BE2C (cell line): ENCODE measurements at regions not wholly inside any gene's neighbourhood (a gene's known extent, or its start where the extent isn't known, plus 50 kb on each side); places are given as distances from the start of the nearest gene placed in this dataset.

Source experiments
- DNase-seq: peaks from one replicate; pipeline ENCODE4 v3.0.0-alpha.2; 2020
- H3K27me3 ChIP-seq: fragments of 250-450 bp; sonication (Bioruptor Pico); 2 replicates; pipeline ENCODE4 v1.5.1; 2020; ENCODE audit warnings: mild to moderate bottlenecking
- H3K36me3 ChIP-seq: fragments of 250-450 bp; sonication (Bioruptor Pico); 2 replicates; pipeline ENCODE4 v1.5.1; 2020; ENCODE audit warnings: mild to moderate bottlenecking
- H3K4me1 ChIP-seq: fragments of 250-450 bp; sonication (Bioruptor Pico); 2 replicates; pipeline ENCODE4 v1.5.1; 2020
- H3K4me3 ChIP-seq: 2 replicates; pipeline ENCODE4 v1.5.1; 2011; ENCODE audit warnings: low read depth, low read length
- H3K9me3 ChIP-seq: fragments of 250-450 bp; sonication (Bioruptor Pico); 2 replicates; pipeline ENCODE4 v1.5.1; 2020
- TF ChIP-seq, protein P1 (sequence below): IDR thresholded peaks from 2 replicates; pipeline ENCODE4 v1.5.1; 2012; ENCODE audit warnings: mild to moderate bottlenecking, low read depth, low read length

GRCh38 chr5:124538931-124539330 is 207.5 kb downstream of the ZNF608 start:
- DNase-seq, result no peak
- H3K4me1 ChIP-seq, result no peaks in the 10 kb centered on the region
- TF ChIP-seq, protein P1, sequence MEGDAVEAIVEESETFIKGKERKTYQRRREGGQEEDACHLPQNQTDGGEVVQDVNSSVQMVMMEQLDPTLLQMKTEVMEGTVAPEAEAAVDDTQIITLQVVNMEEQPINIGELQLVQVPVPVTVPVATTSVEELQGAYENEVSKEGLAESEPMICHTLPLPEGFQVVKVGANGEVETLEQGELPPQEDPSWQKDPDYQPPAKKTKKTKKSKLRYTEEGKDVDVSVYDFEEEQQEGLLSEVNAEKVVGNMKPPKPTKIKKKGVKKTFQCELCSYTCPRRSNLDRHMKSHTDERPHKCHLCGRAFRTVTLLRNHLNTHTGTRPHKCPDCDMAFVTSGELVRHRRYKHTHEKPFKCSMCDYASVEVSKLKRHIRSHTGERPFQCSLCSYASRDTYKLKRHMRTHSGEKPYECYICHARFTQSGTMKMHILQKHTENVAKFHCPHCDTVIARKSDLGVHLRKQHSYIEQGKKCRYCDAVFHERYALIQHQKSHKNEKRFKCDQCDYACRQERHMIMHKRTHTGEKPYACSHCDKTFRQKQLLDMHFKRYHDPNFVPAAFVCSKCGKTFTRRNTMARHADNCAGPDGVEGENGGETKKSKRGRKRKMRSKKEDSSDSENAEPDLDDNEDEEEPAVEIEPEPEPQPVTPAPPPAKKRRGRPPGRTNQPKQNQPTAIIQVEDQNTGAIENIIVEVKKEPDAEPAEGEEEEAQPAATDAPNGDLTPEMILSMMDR, result no peak
- no peak overlapping the region for H3K4me3 ChIP-seq
- H3K9me3 ChIP-seq, result no peaks in the 10 kb centered on the region
- H3K27me3 ChIP-seq, result no peaks in the 10 kb centered on the region
- no peaks in the 10 kb centered on the region for H3K36me3 ChIP-seq

GRCh38 chr5:124538191-124538590 is 208.2 kb downstream of the ZNF608 start:
- no peaks in the 10 kb centered on the region for H3K27me3 ChIP-seq
- H3K4me3 ChIP-seq, result no peak overlapping the region
- H3K4me1 ChIP-seq, result no peaks in the 10 kb centered on the region
- no peaks in the 10 kb centered on the region for H3K36me3 ChIP-seq
- DNase-seq, result no peak
- TF ChIP-seq, protein P1, result no peak
- no peaks in the 10 kb centered on the region for H3K9me3 ChIP-seq

- Histone ChIP-seq H3K9me3 (no peaks in the 10 kb centered on the region), H3K27me3 (no peaks in the 10 kb centered on the region), H3K36me3 (no peaks in the 10 kb centered on the region), H3K4me3 (no peak overlapping the region), H3K4me1 (no peaks in the 10 kb centered on the region)
- TF ChIP-seq, protein P1, result no peak
- DNase-seq, result no peak
Observed at GRCh38 chr5:124537522-124537921, 208.9 kb downstream of the ZNF608 start.

GRCh38 chr5:124537107-124537506 is 209.3 kb downstream of the ZNF608 start:
- H3K4me3 ChIP-seq, result no peak overlapping the region
- no peaks in the 10 kb centered on the region for H3K9me3 ChIP-seq
- H3K27me3 ChIP-seq, result no peaks in the 10 kb centered on the region
- DNase-seq, result no peak
- H3K36me3 ChIP-seq, result no peaks in the 10 kb centered on the region
- TF ChIP-seq, protein P1, result no peak
- no peaks in the 10 kb centered on the region for H3K4me1 ChIP-seq

GRCh38 chr5:124536333-124536732 is 210.1 kb downstream of the ZNF608 start:
- no peaks in the 10 kb centered on the region for H3K9me3 ChIP-seq
- TF ChIP-seq, protein P1, result no peak
- H3K36me3 ChIP-seq, result no peaks in the 10 kb centered on the region
- H3K4me1 ChIP-seq, result no peaks in the 10 kb centered on the region
- H3K27me3 ChIP-seq, result no peaks in the 10 kb centered on the region
- DNase-seq, result no peak
- no peak overlapping the region for H3K4me3 ChIP-seq

- TF ChIP-seq, protein P1, result no peak
- Histone ChIP-seq H3K9me3 (no peaks in the 10 kb centered on the region), H3K36me3 (no peaks in the 10 kb centered on the region), H3K4me3 (no peak overlapping the region), H3K27me3 (no peaks in the 10 kb centered on the region), H3K4me1 (no peaks in the 10 kb centered on the region)
- no peak for DNase-seq
Observed at GRCh38 chr5:124530916-124531315, 215.5 kb downstream of the ZNF608 start.
